ENCODE measurements at regions not wholly inside any gene's neighbourhood (a gene's known extent, or its start where the extent isn't known, plus 50 kb on each side); places are given as distances from the start of the nearest gene placed in this dataset.

DNA sequence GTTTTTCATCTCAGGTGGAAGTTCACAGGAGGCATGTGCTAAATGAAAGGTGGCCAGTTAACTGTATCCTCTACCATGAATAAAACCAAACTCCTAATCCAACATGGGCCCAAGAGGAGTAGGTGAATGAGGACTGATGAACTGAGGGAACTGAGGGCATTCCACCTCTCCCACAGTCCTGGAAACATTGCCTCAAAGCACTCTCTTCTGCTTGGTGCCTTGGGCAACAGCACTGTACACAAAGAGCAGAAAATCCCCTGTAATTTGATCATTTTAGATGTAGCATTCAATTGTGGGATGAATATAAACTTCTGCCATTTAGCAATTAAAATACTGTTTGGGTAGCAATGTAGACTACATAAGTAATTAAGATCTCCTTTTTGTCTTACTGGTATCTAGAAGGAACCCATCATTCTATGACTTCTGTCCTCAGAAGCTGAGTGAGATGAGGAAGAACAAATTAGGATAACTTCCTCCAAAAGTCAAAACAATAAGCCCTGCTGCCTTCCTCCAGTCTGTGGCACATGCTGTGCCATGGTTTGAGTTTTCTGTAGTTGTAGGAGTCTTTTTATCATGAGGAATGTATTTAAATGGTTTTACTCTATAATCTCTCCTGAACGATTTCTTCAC, 86.7 kb upstream of the ZEB2 start:
- H3K9ac ChIP-seq (ENCODE audit: low read length): no peak overlapping the region
- no TSS peak for BruUV-seq (replicated peaks)
- ChIA-PET CTCF (no interaction called here), POLR2A (no interaction called here), RAD21 (ENCODE audit: low non-redundant PET in 1 of 2, low total read pairs in 2 of 2, uncharacterized antibody in 2 of 2, unreplicated experiment in 2 of 2) (no interaction called here)
- no peaks in the 10 kb centered on the region for H4K20me1 ChIP-seq (ENCODE audit: insufficient read depth)
- no peaks in the 10 kb centered on the region for H3K79me2 ChIP-seq (ENCODE audit: insufficient read depth, low read length)
- no peak for ATAC-seq
- H3K4me1 ChIP-seq (ENCODE audit: control insufficient read depth in 1 of 2, insufficient read depth in 2 of 2, low read length in 2 of 2): no peaks in the 10 kb centered on the region
- TF ChIP-seq ZNF274 (IDR thresholded peaks at IDR 0.05; ENCODE audit: low read depth, low read length): no peak
- no peak for TF ChIP-seq POLR2AphosphoS5 (IDR thresholded peaks at IDR 0.05; ENCODE audit: low read depth, low read length)
- no peak for TF ChIP-seq ELF1 (IDR thresholded peaks at IDR 0.05; ENCODE audit: borderline replicate concordance, low read depth)
- no peak for TF ChIP-seq REST (IDR thresholded peaks at IDR 0.05; ENCODE audit: low read depth)
- TF ChIP-seq, protein P1, sequence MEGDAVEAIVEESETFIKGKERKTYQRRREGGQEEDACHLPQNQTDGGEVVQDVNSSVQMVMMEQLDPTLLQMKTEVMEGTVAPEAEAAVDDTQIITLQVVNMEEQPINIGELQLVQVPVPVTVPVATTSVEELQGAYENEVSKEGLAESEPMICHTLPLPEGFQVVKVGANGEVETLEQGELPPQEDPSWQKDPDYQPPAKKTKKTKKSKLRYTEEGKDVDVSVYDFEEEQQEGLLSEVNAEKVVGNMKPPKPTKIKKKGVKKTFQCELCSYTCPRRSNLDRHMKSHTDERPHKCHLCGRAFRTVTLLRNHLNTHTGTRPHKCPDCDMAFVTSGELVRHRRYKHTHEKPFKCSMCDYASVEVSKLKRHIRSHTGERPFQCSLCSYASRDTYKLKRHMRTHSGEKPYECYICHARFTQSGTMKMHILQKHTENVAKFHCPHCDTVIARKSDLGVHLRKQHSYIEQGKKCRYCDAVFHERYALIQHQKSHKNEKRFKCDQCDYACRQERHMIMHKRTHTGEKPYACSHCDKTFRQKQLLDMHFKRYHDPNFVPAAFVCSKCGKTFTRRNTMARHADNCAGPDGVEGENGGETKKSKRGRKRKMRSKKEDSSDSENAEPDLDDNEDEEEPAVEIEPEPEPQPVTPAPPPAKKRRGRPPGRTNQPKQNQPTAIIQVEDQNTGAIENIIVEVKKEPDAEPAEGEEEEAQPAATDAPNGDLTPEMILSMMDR (IDR thresholded peaks at IDR 0.05 in 2 of 3, conservative IDR thresholded peaks at IDR 0.05 in 1 of 3; ENCODE audit: borderline replicate concordance in 1 of 3, insufficient read depth in 1 of 3, low read depth in 2 of 3, low read length in 2 of 3): no peak
- TF ChIP-seq ZFX (IDR thresholded peaks at IDR 0.05): no peak
- TF ChIP-seq CEBPB (IDR thresholded peaks at IDR 0.05; ENCODE audit: low read depth): no peak
- TF ChIP-seq FOSL1 (IDR thresholded peaks at IDR 0.05; ENCODE audit: low read depth): no peak
- TF ChIP-seq ZBTB33 (IDR thresholded peaks at IDR 0.05; ENCODE audit: extremely low read depth, insufficient replicate concordance, low read length): no peak
- no peak for DNase-seq (ENCODE audit: low read depth, low spot score)
- no peak overlapping the region for H3K4me3 ChIP-seq (replicated peaks in 1 of 2; ENCODE audit: low read depth in 1 of 2, low read length in 2 of 2)
- H3K4me2 ChIP-seq (ENCODE audit: low read length): no peak overlapping the region
- intact Hi-C loops (cut with micrococcal nuclease): no loop called here
- no peaks in the 10 kb centered on the region for H3K9me3 ChIP-seq (ENCODE audit: control insufficient read depth in 1 of 2, insufficient read depth in 1 of 2, low read depth in 1 of 2, low read length in 2 of 2)
- H3K9me2 ChIP-seq (ENCODE audit: insufficient read depth): no peaks in the 10 kb centered on the region
- no peak overlapping the region for H3K27ac ChIP-seq (ENCODE audit: low read depth, low read length)
- no peaks in the 10 kb centered on the region for H3K27me3 ChIP-seq (ENCODE audit: insufficient read depth, low read length)
- no peak overlapping the region for H2AFZ ChIP-seq (ENCODE audit: low read depth, low read length, poor library complexity, severe bottlenecking)
- H3K36me3 ChIP-seq (ENCODE audit: control insufficient read depth in 1 of 2, insufficient read depth in 2 of 2, low read length in 2 of 2): no peaks in the 10 kb centered on the region
